Caco-2 (cell line): ENCODE measurements at regions not wholly inside any gene's neighbourhood (a gene's known extent, or its start where the extent isn't known, plus 50 kb on each side); places are given as distances from the start of the nearest gene placed in this dataset.

Source experiments
- BruUV-seq: library from RNA; stranded (reverse); fragments of 400-500 nt; replicated peaks from 2 replicates; lab custom pipeline; 2021; lab: Mats Ljungman, UMichigan
- CTCF ChIA-PET: fragments of 300-600 bp; sonication (Branson Sonifier 250); formaldehyde crosslinking; loops from one replicate; lab custom pipeline; 2022; ENCODE audit warnings: antibody characterized with exemption; lab: Charles Lee
- POLR2A ChIA-PET: fragments of 300-600 bp; sonication (Branson Sonifier 250); formaldehyde crosslinking; loops from one replicate; lab custom pipeline; 2022; ENCODE audit warnings: antibody characterized with exemption; lab: Charles Lee
- DNase-seq, 2 experiments: peaks; one replicate each; pipeline versions ENCODE4 v3.0.0 to v3.0.0-alpha.2; 2020 to 2022
- H3K27me3 ChIP-seq: replicated peaks from 2 replicates; pipeline ENCODE4 v1.6.0; 2011; ENCODE audit warnings: low read length; ENCODE audit not compliant: control insufficient read depth, insufficient read depth
- H3K36me3 ChIP-seq: 2 replicates; pipeline ENCODE4 v1.5.1; 2011; ENCODE audit warnings: low read length; ENCODE audit not compliant: control insufficient read depth, insufficient read depth
- H3K4me1 ChIP-seq: fragments of 250-450 bp; sonication (Bioruptor Pico); 2 replicates; pipeline ENCODE4 v1.5.1; 2020; ENCODE audit warnings: mild to moderate bottlenecking
- H3K4me3 ChIP-seq: 2 replicates; pipeline ENCODE4 v1.5.1; 2011; ENCODE audit warnings: low read depth, mild to moderate bottlenecking, control low read depth, low read length
- H3K9me3 ChIP-seq: fragments of 250-450 bp; sonication (Bioruptor Pico); 2 replicates; pipeline ENCODE4 v1.5.1; 2020; ENCODE audit warnings: mild to moderate bottlenecking, moderate library complexity
- H3K27ac Mint-ChIP-seq: one replicate; pipeline ENCODE4 v1.8.0; 2022; ENCODE audit warnings: mixed read lengths; ENCODE audit not compliant: unreplicated experiment
- H3K27me3 Mint-ChIP-seq: one replicate; pipeline ENCODE4 v1.8.0; 2022; ENCODE audit warnings: mixed read lengths; ENCODE audit not compliant: insufficient read depth, unreplicated experiment
- H3K36me3 Mint-ChIP-seq: one replicate; pipeline ENCODE4 v1.8.0; 2022; ENCODE audit warnings: mild to moderate bottlenecking, mixed read lengths; ENCODE audit not compliant: insufficient read depth, unreplicated experiment
- H3K4me1 Mint-ChIP-seq: one replicate; pipeline ENCODE4 v1.8.0; 2022; ENCODE audit warnings: low read depth, mixed read lengths; ENCODE audit not compliant: unreplicated experiment
- H3K4me3 Mint-ChIP-seq: one replicate; pipeline ENCODE4 v1.8.0; 2022; ENCODE audit warnings: mild to moderate bottlenecking, moderate library complexity, mixed read lengths; ENCODE audit not compliant: unreplicated experiment
- H3K9me3 Mint-ChIP-seq: one replicate; pipeline ENCODE4 v1.8.0; 2022; ENCODE audit warnings: mixed read lengths; ENCODE audit not compliant: unreplicated experiment
- intact Hi-C: fragments of 100-400 bp; cut with micrococcal nuclease; formaldehyde crosslinking; loops from one replicate; pipeline ENCODE4 v1.10.0; 2022; ENCODE audit not compliant: unreplicated experiment
- TF ChIP-seq, protein P1 (sequence below), 2 experiments: fragments of 200-600 bp in 1 of 2; IDR thresholded peaks; 1 replicate in 1 of 2; 2 replicates in 1 of 2; pipeline versions ENCODE4 v1.5.1 to v1.8.0; 2011 to 2022; ENCODE audit warnings: antibody characterized with exemption in 1 of 2, control low read depth in 1 of 2, inconsistent platforms in 1 of 2, low read depth in 1 of 2, low read length in 1 of 2, mild to moderate bottlenecking in 1 of 2, moderate library complexity in 1 of 2; ENCODE audit not compliant: insufficient read depth in 1 of 2, severe bottlenecking in 1 of 2, unreplicated experiment in 1 of 2

DNA sequence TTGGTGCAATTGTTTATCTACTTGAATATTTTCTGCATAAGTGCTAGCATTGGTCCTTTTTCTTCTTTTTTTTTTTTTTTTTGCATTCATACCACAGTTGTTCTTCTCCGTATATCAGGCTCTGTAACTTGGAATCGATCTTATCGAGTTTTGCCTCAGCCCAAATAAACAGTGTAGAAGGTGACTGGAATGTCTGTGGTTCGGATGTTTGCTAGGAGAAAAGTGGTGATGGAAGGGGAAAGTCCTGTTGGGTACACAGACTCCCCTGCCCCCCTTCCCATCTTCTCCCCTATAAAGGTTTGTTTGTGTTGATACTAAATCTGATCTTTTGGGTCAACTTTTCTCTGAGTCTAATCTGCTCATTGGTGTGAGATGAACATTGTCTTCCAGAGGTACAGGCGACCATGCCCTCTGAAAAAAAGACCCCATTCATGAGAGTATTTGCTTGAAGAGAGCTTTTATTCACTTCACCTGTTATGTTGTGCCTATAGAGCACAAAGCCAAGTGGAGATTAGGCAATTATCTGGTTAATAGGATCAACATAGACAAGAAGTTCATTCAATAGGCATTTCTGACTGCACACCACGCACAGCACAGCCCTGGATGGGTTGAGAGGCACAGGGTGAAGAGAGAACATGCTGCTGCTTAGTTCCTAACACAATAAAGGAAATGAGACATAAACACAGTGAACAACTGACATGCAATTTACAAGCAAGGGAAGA is 620.0 kb downstream of the PKHD1 start:
- TF ChIP-seq, protein P1, sequence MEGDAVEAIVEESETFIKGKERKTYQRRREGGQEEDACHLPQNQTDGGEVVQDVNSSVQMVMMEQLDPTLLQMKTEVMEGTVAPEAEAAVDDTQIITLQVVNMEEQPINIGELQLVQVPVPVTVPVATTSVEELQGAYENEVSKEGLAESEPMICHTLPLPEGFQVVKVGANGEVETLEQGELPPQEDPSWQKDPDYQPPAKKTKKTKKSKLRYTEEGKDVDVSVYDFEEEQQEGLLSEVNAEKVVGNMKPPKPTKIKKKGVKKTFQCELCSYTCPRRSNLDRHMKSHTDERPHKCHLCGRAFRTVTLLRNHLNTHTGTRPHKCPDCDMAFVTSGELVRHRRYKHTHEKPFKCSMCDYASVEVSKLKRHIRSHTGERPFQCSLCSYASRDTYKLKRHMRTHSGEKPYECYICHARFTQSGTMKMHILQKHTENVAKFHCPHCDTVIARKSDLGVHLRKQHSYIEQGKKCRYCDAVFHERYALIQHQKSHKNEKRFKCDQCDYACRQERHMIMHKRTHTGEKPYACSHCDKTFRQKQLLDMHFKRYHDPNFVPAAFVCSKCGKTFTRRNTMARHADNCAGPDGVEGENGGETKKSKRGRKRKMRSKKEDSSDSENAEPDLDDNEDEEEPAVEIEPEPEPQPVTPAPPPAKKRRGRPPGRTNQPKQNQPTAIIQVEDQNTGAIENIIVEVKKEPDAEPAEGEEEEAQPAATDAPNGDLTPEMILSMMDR (IDR thresholded peaks at IDR 0.05; ENCODE audit: insufficient read depth in 1 of 2, low read depth in 1 of 2, low read length in 1 of 2, severe bottlenecking in 1 of 2, unreplicated experiment in 1 of 2), result no peak
- no peaks in the 10 kb centered on the region for H3K27me3 ChIP-seq
- ChIA-PET POLR2A (no interaction called here), CTCF (no interaction called here)
- H3K4me3 ChIP-seq, result no peak overlapping the region
- BruUV-seq, result no TSS peak
- no peaks in the 10 kb centered on the region for H3K36me3 ChIP-seq
- no peaks in the 10 kb centered on the region for H3K36me3 Mint-ChIP-seq
- no peak for DNase-seq
- H3K9me3 ChIP-seq, result no peaks in the 10 kb centered on the region
- no peak overlapping the region for H3K27ac Mint-ChIP-seq
- no peak overlapping the region for H3K4me3 Mint-ChIP-seq
- no peaks in the 10 kb centered on the region for H3K9me3 Mint-ChIP-seq
- intact Hi-C loops, result no loop called here
- no peaks in the 10 kb centered on the region for H3K27me3 Mint-ChIP-seq
- no peaks in the 10 kb centered on the region for H3K4me1 ChIP-seq
- H3K4me1 Mint-ChIP-seq, result no peaks in the 10 kb centered on the region

- Mint-ChIP-seq H3K4me1 (peaks cover 5% of the 10 kb centered on the region), H3K27ac (no peak overlapping the region), H3K4me3 (no peak overlapping the region), H3K9me3 (no peaks in the 10 kb centered on the region), H3K27me3 (no peaks in the 10 kb centered on the region), H3K36me3 (no peaks in the 10 kb centered on the region)
- Histone ChIP-seq H3K9me3 (no peaks in the 10 kb centered on the region), H3K36me3 (no peaks in the 10 kb centered on the region), H3K4me1 (no peaks in the 10 kb centered on the region; the same call in 1 of the 2 replicates), H3K27me3 (no peaks in the 10 kb centered on the region), H3K4me3 (no peak overlapping the region)
- intact Hi-C loops, result no loop called here
- no TSS peak for BruUV-seq
- POLR2A ChIA-PET, result no interaction called here
- no peak for DNase-seq
- CTCF ChIA-PET, result no interaction called here
- TF ChIP-seq, protein P1 (IDR thresholded peaks at IDR 0.05; ENCODE audit: insufficient read depth in 1 of 2, low read depth in 1 of 2, low read length in 1 of 2, severe bottlenecking in 1 of 2, unreplicated experiment in 1 of 2), result no peak
These were observed 618.7 kb downstream of the PKHD1 start for GRCh38 chr6:51468704-51469103.

DNA sequence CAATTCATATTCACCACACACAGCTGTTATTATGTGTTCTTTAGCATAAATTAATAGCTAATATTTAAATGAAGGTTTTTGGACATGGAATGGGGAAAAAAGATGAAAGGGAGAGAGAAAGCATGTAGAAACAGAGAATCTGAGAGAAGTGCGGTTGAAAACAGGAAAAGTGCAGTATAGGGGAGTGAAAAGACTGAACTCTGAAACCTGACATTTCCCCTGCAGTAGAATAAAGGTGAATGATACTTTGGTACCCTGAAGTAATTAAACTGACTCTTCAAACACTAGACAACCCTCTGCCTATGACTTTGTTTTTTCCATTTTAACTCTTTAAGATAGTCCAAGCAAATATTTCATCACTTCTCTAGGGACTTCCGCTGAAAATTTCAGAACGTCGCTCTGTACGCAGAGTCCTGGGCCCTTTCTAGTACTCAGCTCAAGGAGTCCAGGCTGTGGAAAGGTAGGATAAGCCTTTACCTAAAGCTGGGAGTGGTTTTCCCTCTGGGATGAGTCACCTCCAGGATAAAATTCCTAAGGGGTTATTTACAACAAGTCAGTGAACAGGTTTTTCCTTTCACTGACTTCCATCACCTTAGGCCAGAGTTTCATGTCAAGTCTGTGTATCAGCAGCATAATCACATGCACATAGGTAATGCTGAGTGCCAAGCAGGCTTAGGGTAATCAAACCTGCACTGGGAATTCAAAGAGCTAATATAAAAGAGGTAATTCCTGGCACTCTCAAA is 614.5 kb downstream of the PKHD1 start:
- Histone ChIP-seq H3K36me3 (no peaks in the 10 kb centered on the region), H3K4me3 (no peak overlapping the region), H3K9me3 (no peaks in the 10 kb centered on the region), H3K4me1 (no peaks in the 10 kb centered on the region; the same call in 1 of the 2 replicates), H3K27me3 (no peaks in the 10 kb centered on the region)
- Mint-ChIP-seq H3K27ac (no peak overlapping the region), H3K4me1 (peaks cover 5% of the 10 kb centered on the region), H3K9me3 (no peaks in the 10 kb centered on the region), H3K36me3 (no peaks in the 10 kb centered on the region), H3K27me3 (no peaks in the 10 kb centered on the region), H3K4me3 (no peak overlapping the region)
- CTCF ChIA-PET, result no interaction called here
- BruUV-seq, result no TSS peak
- intact Hi-C loops, result loop anchor here (10.0 kb wide), 1 partner anchor 72 kb away; no protein-coding TSS in a partner anchor
- POLR2A ChIA-PET, result no interaction called here
- TF ChIP-seq, protein P1 (IDR thresholded peaks at IDR 0.05; ENCODE audit: insufficient read depth in 1 of 2, low read depth in 1 of 2, low read length in 1 of 2, severe bottlenecking in 1 of 2, unreplicated experiment in 1 of 2), result no peak
- peak; percentile 2 to 36 for DNase-seq
